ENCODE measurements at regions not wholly inside any gene's neighbourhood (a gene's known extent, or its start where the extent isn't known, plus 50 kb on each side); places are given as distances from the start of the nearest gene placed in this dataset.

DNA sequence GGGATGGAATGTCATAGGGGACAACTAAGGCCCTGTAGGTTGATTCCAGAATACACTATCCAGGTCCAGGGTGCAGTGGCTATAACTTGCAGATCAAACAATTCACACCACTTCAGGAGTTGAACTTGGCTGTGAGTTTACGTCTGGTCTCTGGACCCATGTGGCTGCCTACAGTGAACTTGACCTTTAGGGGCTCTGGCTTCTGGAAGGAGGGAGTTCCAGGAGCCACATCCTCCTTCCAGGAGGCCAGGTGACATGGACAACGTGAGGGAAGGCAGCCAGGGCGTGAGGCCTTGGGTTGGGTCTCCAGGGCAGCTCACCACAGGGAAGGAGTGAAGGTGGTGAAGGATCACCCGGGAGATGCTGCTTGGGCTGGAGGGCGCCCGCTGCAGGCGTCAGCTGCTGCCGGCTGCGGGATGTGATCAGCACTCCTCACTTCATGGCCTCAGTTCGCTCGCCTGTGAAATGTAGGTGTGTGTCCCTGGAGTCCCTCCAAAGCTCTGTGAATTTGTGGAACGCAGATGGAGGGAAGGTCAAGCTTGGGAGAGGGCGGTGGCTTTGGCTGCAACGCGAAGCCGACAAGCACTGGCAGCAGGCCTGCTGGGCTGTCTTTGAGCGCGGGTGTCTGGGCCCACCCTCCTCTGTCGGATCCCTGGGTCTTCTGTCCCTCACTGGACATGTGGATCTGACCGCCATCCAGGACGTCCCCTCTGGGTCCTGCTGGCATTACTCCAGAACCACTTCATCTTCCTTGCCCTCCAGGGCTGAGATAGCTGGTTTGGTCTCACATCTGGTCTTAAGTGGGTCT is 146.5 kb downstream of the GLI2 start:
- no peak for DNase-seq (ENCODE audit: low read depth in 2 of 2)

DNA sequence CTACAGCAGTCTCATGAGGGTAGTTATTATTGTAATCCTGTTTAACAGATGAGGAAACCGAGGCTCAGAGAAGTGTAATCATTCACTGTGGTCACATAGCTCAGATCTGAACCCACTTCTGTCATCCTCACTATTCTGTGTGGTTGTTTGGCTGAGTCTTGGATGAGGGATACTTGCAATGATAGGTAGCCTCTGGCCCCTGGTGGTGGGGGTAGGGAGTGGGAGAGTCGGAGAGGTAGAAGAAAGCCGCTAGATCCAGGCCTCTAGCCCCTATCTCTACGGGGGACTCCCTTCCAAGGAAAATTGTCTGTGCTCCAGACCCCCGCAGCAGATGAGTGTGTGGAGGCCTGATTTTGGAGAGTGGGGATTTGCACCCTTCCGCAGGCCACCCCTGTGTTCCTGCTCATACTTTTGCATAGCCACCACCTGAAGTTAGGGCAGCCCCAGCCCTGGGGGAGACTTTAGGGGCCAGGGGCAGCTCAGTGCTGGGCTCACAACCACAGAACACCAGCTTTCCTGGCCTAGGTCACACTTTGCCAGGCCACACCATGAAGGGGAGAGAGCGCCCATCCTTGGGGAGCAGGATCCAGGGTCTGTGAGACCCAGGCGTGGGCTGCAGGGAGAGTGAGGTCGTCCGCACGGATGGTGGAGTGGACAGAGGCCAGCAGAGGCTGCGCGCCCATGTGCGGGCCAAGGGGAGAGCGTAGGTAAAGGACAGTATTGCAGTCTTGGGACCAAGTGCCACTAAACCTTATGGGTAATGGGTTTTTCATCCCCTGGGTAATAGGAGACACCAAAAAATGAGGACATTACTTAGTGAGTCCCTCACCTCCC is 148.2 kb downstream of the GLI2 start:
- no peak for DNase-seq (ENCODE audit: low read depth in 2 of 2)

DNA sequence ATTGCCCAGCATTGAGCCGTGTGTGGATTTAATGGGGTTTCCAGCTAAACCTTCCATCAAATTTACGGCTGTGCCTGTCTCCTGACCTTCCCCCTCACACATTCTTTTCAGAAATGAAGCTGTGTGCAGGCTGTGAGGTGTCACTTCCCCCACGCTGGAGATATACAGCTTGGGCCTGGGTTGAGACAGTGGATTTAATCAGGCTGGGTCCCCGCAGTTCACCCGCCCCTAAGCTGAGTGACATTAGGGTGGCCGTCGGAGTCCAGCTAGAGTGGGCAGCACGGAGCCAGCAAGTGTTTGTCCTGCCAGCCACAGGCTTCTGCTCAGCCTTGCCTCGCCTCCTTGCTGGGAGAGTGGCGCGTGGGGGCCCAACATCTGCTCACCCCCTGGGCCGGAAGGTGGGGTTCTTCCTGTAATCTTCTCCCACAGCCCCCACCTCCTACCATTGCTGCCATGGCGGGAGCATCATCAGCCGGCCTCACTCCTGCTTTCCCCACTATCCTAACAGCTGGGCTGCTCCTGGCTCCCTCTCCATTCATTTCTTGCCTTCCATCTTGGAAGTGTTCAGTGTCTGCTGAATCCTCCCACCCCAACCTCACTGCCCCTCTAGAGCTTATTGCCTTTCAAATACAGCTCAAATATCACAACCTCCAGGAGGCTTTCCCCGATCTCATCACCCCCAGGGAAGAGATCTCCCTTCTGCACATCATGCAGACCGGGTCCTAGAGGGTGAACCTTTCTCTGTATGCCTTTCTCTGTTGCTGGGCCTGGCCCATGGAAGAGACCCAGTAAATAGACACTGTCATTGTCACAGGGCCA is 149.0 kb downstream of the GLI2 start:
- DNase-seq (ENCODE audit: low read depth in 2 of 2), result no peak

DNA sequence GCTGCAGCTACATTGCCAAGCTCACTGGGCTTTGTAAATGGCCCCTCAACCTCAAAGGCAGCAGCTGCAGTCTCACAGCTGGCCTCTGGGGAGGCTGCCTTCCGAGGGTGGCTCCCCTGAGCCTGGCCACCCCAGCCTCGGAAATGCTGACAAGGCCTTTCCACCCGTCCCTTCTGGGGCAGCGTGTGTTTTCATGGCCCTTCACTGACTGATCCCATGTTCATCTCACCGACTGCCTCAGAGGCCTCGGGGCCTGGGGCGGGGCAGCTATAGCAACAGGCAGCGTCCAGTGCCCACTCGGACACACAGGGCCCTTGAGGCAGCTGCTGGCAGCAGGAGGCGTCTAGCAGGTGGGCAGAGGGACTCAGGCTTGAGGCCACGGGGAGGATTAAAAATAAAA is 149.7 kb downstream of the GLI2 start:
- DNase-seq (ENCODE audit: low read depth in 2 of 2), result no peak

DNA sequence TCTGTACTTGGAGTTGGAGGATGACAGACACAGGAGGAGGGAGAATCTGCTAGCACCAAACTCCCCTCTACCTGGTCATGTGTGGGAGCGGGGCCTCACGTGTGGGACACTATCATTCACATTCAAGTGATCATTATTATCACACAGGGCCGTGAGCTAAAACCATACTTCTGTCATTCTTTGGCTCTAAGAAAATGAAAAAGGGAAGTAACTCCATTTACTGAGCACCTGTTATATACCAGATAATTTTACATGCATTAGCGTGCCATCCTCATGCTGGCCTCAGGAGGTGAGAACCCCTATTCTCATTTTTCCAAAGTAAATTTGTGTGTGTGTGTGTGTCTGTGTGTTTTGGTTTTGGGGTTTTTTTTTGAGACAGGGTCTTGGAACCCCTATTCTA is 150.1 kb downstream of the GLI2 start:
- DNase-seq (ENCODE audit: low read depth in 2 of 2), result no peak

DNA sequence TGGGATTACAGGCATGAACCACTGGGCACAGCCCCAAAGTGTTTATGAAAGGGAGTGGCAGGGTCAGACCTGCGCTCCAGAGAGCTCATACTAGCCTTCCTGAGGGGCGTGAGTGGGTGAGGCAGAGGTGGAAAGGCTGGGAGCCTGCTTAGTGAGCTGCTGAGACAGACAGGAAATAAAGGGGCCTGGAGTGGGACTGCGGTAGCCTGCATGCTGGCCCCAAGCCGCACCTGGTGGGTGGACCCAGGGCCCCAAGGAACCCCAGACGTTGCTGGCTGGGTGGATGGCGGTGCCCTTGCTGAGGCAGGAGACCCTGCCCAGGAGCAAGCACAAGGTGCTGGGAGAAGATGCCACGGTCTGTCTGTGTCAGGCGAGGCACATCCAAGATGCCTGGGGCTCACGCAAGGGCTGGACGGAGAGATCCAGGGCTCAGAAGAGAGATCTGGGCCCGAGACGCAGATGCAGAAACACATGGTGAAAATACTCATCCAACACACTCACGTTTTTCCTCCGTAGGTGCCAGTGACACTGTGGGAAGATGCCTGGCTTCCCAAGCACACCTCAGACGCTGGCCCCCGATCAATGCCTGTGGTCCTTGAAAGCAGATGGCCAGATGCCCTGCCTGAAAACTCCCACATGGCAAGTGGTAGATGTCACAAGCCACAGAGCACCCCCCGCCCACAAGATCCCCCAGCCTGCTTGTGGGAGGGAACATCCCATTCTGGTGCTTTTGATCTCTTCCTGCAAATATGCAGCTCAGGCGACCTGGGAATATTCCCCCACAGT is 151.1 kb downstream of the GLI2 start:
- DNase-seq (ENCODE audit: low read depth in 2 of 2), result no peak

DNA sequence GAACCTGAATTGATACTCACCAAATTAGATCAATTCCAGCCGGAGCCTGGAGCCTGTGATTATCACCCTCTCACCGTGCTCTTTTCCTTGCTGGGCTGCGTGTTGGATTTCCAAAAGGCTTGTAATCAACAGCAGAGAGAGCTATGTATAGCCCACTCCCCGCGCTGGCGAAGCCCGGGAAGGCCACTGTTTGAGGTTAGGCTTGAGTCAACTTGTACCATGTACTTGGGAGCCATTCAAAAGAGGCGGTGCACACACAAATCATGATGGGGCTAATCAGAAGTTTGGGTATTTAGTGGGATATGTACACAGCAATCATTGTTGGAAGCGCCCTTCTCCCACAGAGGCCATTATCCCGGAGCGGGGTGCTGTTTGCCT is 151.6 kb downstream of the GLI2 start:
- DNase-seq (ENCODE audit: low read depth in 2 of 2), result no peak

DNA sequence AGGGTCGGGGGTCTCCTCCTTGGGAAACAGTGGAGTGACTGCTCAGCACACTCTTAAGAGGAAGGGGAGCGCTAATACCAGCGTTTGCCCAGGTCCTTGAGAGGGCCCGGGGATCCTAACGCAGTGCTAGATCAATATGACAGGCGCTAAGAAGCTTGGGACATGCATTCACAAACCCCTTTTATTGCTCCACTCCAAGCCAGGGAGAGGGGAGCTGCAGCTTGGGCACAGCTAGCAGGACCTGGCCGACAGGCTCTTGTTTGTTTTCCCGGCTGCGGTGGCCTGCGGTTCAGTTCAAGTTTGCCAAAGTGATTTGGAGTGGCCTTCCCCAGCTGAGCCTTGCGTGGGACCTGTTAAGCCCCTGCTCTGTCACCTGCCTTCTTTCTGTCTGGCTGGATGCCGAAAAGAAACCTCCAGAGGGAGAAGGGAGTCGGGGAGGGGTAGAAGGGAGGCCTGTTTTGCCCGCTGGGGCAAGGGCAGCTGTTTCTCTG is 152.1 kb downstream of the GLI2 start:
- no peak for DNase-seq (ENCODE audit: low read depth in 2 of 2)

DNA sequence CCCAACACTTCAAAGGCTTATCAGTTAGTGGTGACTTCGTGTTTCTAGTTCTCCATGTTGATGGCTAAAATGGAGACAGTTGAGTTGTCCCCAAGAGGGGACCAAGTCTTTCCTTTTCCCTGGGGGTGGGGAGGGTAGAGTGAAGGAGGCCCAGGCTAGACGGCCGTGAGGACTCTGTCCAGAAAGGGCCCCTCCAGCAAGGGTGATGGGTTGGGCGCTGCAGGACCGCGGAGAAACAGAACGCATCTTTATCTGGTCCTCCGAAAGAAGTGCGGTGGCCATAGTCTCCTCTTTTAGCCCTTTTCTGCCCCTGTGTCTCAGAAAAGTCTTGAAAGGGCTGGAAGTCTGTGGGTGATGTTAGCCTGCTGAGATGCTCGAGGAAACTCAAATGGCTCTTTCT is 153.2 kb downstream of the GLI2 start:
- DNase-seq (ENCODE audit: low read depth in 2 of 2), result no peak

DNA sequence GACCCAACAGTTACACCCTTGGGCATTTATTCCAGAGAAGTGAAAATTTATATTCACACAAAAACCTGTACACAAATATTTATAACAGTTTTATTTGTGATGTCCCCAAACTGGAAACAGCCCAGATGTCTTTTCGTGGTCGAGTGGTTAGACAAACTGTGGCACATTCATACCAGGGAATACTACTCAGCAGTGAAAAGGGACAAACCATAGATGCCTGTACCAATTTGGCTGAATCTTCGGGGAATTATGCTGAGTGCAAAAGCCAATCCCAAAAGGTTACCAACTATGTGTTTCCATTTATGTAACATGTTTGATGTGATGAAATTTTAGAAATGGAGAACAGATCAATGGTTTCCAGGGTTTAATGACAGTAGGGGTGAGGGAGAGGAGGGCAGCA is 154.3 kb downstream of the GLI2 start:
- no peak for DNase-seq (ENCODE audit: low read depth in 2 of 2)

DNA sequence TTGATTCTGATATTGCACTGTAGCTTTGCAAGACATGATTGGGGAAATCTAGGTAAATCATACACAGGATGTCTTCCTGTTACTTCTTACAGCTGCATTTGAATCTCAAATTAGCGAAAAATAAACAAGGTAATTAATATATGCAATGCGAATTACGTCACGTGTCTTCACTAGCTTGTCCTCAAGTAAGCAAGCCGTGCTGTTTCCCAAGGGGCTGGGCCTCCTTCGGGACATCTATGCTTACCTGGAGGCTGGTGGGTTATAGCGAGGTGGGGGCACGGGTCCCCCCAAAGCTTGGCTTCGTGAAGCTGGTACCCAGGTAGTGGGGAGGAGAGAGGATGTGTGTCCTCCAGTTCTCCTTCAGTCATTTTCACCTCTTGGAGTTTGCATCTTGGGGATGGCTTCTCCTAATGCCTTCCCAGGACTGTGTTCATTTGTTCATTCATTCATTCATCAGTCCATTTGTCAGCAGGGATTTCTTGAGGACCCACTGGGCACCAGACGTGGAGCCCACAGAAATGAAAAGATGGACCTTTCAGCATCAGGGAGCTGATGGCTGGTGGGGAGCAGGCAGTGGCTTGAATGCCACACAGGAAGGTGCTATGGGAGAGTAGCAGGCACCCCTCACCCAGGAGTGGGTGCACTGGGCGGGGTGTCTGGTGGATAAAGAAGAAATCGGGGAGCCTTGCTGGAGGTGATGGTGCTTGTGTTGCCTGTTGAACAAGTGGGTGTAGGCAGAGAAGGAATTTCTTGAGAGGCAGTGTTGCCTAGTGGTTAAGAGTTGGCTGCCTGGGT is 155.1 kb downstream of the GLI2 start:
- DNase-seq (ENCODE audit: low read depth in 2 of 2), result no peak

DNA sequence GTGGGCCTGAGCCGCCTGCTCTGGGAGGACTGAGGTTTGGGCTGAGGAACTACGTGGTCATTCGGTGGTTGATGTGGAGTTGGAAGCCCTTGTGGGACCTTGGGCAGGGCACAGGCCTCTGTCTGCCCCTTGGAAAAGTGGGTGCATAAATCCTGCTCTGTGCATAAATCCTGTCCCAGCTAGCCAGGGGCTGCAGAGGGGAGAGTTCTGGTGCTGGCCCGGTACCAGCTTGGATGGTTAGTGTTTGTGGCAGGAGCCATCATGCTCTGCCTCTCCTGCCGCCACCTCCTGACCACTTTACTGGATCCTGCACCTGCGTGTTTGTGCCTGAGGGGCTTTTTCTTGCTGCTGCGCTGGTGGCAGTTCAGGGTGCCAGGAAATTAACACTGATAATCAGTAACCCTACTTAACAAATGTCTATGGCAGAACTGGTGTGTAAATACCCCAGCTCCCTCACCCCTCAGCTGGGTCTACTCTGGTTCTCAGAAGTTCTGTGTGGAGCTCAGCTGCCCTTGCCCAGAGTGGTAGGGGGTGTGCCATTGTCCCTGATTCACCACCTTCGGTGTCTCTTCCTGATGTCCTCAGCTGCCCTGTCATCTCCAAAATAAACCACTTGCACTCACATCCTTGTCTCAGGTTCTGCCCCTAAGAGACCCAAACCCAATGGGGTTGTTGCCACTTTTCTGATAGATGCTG is 156.8 kb downstream of the GLI2 start:
- DNase-seq (ENCODE audit: low read depth in 2 of 2), result no peak

DNA sequence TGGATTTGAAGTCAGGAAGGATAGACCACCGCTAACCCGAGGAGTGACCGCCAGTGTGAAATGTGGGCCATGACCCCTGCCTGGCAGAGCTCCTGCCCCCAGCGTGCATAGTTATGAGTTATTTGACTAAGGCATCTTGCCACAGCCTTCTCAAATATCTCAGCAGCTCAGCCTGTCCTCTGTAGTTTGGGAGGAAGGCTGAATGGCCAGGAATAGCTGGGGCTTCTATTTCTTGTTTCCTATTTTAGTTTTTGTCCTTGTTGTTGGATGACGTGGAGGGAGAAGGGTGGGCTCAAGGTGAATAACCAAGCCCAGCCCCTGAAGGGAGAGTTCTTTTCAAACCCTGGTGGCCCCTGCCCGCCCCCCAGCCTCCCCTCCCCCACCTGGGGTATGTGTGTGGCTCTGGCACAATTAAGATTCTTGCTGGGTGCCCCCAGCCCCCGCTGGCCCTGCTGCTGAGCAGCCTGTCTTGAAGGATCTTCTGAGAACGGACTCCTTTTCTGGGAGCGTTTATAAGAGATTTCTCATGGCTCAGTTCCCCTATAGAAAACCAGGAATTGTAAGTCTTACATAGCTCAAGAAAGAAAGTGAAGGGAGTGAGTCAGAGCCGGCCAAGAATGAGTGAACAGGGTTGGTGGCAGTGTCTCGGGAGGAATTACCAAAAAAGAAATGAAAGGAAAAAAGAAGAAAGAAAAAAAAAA is 157.4 kb downstream of the GLI2 start:
- DNase-seq (ENCODE audit: low read depth in 2 of 2), result no peak

DNA sequence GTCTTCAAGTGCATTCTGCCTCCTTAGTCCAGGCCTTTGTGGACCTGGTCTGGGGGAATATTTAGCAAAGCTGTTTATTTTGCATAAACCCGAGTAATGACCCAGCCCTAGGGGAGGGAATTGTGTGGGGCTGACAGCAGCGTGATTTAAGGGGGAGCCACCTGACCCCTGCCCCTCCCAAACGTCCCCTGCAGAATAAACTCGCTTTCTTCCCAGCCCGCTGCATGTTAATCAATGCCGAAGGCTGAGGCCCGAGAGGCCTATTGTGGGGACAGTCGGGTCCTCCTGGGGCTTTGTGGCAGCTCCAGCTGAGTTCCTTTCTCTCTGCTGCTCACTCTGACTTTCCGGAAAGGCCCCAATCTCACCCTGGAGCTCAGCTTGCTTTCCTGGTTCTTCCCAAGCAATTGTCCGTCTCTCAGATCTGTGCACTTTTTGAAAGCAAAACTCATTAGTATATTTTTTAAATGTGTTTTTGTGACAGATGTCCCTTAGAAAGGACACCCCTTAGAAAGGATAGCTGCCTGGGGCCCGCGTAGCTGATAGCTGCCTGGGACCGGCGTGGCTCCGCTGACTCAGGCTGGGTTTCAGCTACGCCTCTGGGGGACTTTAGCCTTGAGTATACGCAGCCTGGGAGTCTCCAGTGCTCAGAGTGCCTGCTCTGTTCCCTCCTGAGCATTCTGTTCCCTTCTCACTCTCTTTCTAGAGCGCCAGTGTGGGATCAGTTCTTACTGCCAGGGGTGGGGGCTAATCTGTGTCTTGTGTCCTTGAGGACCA is 158.3 kb downstream of the GLI2 start:
- no peak for DNase-seq (ENCODE audit: low read depth in 2 of 2)

DNA sequence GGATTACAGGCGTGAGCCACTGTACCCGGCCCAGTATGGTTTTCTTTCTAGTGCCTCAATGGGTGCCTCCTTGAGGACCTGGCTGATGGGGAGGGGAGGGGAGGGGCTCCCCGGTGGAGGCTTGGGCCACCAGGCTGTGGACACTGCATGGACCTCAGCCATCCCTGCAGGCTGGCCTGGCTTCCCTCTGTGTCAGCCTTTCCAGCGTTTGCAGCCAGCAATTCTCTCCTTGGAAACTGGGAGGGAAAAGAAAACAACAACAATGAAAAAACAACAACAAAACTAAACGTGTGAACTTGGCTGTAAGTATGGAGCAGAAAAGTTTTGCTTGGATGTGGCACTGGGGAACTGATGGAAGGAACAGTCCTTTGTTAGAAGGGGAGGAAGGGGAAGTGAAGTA is 159.3 kb downstream of the GLI2 start:
- no peak for DNase-seq (ENCODE audit: low read depth in 2 of 2)

DNA sequence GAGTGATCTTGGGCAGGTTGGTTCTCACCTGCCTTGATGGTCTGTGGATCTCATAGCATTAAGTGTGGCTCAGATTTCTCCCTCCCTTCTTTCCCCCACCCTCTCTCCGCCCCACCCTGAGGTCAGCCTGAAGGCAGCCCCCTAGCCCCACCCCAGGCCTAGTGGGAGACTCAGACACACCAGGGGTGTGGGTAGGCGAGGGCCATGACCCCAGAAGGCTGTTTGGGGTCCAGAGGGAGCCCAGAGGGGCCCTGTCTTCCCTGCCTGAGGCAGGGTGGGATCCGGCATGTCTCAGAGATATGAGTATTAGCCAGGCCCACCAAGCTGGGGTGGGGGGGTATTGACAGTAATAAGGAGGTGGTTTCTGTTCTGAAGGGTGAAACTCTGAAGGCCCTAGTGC is 160.5 kb downstream of the GLI2 start:
- no peak for DNase-seq (ENCODE audit: low read depth in 2 of 2)

DNA sequence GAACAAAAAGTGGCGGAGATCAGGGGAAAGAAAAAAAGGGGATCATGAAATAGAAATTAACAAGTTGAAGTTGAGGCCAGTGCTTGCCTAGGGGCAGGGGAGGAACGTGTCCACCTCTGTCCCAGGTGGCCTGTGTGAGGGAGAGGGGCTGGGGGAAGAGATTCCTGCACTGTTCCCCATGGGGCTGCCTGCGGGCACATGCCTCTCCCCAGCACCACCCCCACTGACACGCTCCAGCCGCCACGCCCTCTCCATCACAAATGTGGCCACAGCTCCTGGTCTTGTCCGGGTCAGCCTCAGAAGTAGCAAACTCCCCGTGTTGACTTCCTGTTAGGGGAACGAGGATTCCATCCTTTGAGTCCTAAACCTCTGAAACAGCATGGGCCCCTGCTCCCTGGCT is 161.2 kb downstream of the GLI2 start:
- DNase-seq (ENCODE audit: low read depth in 2 of 2), result no peak

DNA sequence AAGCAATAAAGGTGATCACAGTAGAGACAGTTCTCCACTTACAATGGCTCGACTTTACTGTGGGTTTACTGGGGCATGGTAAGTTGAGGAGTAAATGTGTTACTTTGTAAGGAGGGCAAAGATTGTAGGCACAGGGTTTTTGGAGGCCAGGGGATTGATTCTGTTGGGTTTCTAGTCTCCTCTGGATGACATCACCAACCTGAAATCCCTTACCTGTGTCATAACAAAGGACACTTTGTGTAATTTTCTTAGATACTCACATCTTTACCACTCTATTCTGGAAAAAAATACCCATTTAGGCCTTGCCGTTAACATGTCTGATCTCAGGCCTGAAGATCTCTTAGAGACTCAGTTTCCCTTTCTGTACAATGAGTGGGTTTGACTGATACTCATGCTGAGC is 161.7 kb downstream of the GLI2 start:
- no peak for DNase-seq (ENCODE audit: low read depth in 2 of 2)

DNA sequence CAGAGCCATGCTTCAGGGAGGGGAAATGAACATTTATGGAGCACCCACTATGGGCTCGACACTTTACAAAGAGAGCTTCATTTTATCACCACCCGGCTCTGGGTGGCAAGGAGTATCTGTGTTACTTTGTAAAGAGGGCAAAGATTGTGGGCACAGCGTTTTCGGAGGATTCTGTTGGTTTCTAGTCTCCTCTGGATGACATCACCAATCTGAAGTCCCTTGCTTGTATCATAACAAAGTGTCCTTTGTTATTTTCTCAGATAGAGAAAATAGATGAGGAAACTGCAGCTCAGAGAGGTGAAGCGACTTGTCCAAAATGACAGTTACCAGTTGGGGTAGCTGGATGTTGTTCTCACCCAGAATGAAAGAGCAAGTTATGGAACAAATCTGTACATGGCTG is 162.8 kb downstream of the GLI2 start:
- DNase-seq (ENCODE audit: low read depth in 2 of 2), result no peak
